PC-9 (cell line): ENCODE measurements at regions not wholly inside any gene's neighbourhood (a gene's known extent, or its start where the extent isn't known, plus 50 kb on each side); places are given as distances from the start of the nearest gene placed in this dataset.

Experiments used
- BruUV-seq: library from RNA; stranded (reverse); fragments of 400-500 nt; replicated peaks from 2 replicates; lab custom pipeline; 2021; lab: Mats Ljungman, UMichigan
- CTCF ChIA-PET: fragments of 300-600 bp; sonication (Branson Sonifier 250); formaldehyde crosslinking; loops from one replicate; lab custom pipeline; 2022; ENCODE audit warnings: antibody characterized with exemption; lab: Charles Lee
- POLR2A ChIA-PET: fragments of 300-600 bp; sonication (Branson Sonifier 250); formaldehyde crosslinking; loops from one replicate; lab custom pipeline; 2022; ENCODE audit warnings: antibody characterized with exemption; ENCODE audit not compliant: unreplicated experiment; lab: Charles Lee
- DNase-seq, 2 experiments: peaks; one replicate each; pipeline versions ENCODE4 v3.0.0 to v3.0.0-alpha.2; 2015 to 2022; ENCODE audit warnings: mixed read lengths in 1 of 2
- H2AFZ ChIP-seq: fragments of 200-600 bp; sonication (generic); 2 replicates; pipeline ENCODE4 v1.8.1; 2017; ENCODE audit warnings: antibody characterized with exemption
- H3F3A ChIP-seq: fragments of 200-600 bp; sonication (generic); 2 replicates; pipeline ENCODE4 v1.8.1; 2017; ENCODE audit warnings: antibody characterized with exemption, mild to moderate bottlenecking, low read depth; ENCODE audit not compliant: insufficient read depth
- H3K27ac ChIP-seq: fragments of 200-600 bp; sonication (generic); 2 replicates; pipeline ENCODE4 v1.6.1; 2016; ENCODE audit warnings: mixed run types
- H3K27me3 ChIP-seq: fragments of 200-600 bp; sonication (generic); 2 replicates; pipeline ENCODE4 v1.6.1; 2016; ENCODE audit warnings: low read depth, mixed run types; ENCODE audit not compliant: insufficient read depth
- H3K36me3 ChIP-seq: fragments of 200-600 bp; sonication (generic); 2 replicates; pipeline ENCODE4 v1.6.1; 2016; ENCODE audit warnings: low read depth, mixed run types
- H3K4me1 ChIP-seq: fragments of 200-600 bp; sonication (generic); replicated peaks from 2 replicates; pipeline ENCODE4 v1.6.1; 2016; ENCODE audit warnings: mixed run types; ENCODE audit not compliant: insufficient read depth
- H3K4me2 ChIP-seq: fragments of 200-600 bp; sonication (generic); 2 replicates; pipeline ENCODE4 v1.6.1; 2017; ENCODE audit warnings: mixed run types
- H3K4me3 ChIP-seq: fragments of 200-600 bp; sonication (generic); 2 replicates; pipeline ENCODE4 v1.6.1; 2016; ENCODE audit warnings: mixed run types
- H3K79me2 ChIP-seq: fragments of 200-600 bp; sonication (generic); 2 replicates; pipeline ENCODE4 v1.6.1; 2017; ENCODE audit warnings: low read depth, mixed run types
- H3K9me2 ChIP-seq: fragments of 200-600 bp; sonication (generic); 2 replicates; pipeline ENCODE4 v1.8.1; 2017; ENCODE audit warnings: mild to moderate bottlenecking; ENCODE audit not compliant: insufficient read depth
- H3K9me3 ChIP-seq: fragments of 200-600 bp; sonication (generic); 2 replicates; pipeline ENCODE4 v1.8.1; 2016; ENCODE audit warnings: low read depth; ENCODE audit not compliant: insufficient read depth
- H4K20me1 ChIP-seq: fragments of 200-600 bp; sonication (generic); 2 replicates; pipeline ENCODE4 v1.8.1; 2017; ENCODE audit not compliant: insufficient read depth
- EZH2 ChIP-seq: fragments of 200-600 bp; sonication (generic); IDR thresholded peaks from 2 replicates; pipeline ENCODE4 v1.8.0; 2017; ENCODE audit warnings: antibody characterized with exemption, low read depth
- intact Hi-C: fragments of 100-400 bp; cut with micrococcal nuclease; formaldehyde crosslinking; loops from one replicate; pipeline ENCODE4 v1.10.0; 2022; ENCODE audit not compliant: unreplicated experiment
- TF ChIP-seq, protein P1 (sequence below): fragments of 200-600 bp; sonication (generic); conservative IDR thresholded peaks from 2 replicates; pipeline ENCODE4 v1.6.1; 2017; ENCODE audit warnings: mixed run types, antibody characterized with exemption, mild to moderate bottlenecking, moderate library complexity

DNA sequence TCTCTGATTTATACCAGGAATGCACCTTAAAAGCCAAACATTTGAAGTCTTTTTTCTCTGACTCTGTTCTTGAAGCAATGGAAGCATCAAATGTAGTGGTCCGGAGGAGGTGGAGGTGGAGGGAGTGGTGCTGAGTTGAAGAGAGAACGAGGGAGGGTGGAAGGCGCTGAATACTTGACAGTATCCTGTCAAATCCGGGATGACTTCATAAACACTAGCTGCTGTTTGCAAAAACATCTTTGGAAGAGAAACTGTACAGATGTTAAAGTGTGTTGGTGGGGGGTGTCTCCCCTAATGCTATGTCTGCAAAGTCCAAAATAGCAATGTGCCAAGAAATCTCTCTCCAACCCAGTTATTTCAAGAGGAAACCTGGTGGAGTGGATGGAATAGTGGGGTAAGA is 328.5 kb upstream of the AUTS2 start:
- Histone ChIP-seq H3F3A (no peaks in the 10 kb centered on the region), H4K20me1 (no peaks in the 10 kb centered on the region), H3K9me3 (no peaks in the 10 kb centered on the region), H3K79me2 (no peaks in the 10 kb centered on the region), H2AFZ (no peak overlapping the region), H3K36me3 (no peaks in the 10 kb centered on the region), H3K4me1 (no peaks in the 10 kb centered on the region), H3K27me3 (no peaks in the 10 kb centered on the region), H3K27ac (no peak overlapping the region), H3K4me3 (no peak overlapping the region), H3K4me2 (no peak overlapping the region), H3K9me2 (no peaks in the 10 kb centered on the region)
- ChIA-PET CTCF (no interaction called here), POLR2A (no interaction called here)
- no TSS peak for BruUV-seq
- no peak for DNase-seq
- intact Hi-C loops, result no loop called here
- TF ChIP-seq EZH2, result no peak
- TF ChIP-seq, protein P1, sequence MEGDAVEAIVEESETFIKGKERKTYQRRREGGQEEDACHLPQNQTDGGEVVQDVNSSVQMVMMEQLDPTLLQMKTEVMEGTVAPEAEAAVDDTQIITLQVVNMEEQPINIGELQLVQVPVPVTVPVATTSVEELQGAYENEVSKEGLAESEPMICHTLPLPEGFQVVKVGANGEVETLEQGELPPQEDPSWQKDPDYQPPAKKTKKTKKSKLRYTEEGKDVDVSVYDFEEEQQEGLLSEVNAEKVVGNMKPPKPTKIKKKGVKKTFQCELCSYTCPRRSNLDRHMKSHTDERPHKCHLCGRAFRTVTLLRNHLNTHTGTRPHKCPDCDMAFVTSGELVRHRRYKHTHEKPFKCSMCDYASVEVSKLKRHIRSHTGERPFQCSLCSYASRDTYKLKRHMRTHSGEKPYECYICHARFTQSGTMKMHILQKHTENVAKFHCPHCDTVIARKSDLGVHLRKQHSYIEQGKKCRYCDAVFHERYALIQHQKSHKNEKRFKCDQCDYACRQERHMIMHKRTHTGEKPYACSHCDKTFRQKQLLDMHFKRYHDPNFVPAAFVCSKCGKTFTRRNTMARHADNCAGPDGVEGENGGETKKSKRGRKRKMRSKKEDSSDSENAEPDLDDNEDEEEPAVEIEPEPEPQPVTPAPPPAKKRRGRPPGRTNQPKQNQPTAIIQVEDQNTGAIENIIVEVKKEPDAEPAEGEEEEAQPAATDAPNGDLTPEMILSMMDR, result no peak

DNA sequence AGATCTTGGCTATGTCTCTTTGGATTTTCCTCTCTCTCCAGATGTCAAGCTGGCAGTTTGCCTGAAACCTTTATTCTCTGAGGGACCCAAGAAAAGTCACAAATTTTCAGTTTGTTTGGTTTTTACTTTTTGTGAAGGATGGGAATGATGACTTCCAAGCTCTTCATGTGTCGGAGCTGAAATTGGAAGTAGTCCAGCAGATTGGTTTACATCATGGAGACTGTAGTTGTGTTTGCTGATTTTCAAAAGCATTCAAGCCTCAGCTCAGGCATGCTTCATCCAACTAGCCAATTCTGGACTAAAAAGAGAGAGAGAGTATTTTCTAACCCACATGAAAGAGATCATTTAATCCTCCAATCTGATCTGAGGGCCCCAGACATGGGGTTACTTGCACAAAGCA is 326.2 kb upstream of the AUTS2 start:
- TF ChIP-seq, protein P1, result no peak
- no peak for TF ChIP-seq EZH2
- Histone ChIP-seq H2AFZ (no peak overlapping the region), H3K9me3 (no peaks in the 10 kb centered on the region), H3K4me1 (no peaks in the 10 kb centered on the region), H3K27me3 (no peaks in the 10 kb centered on the region), H3K9me2 (no peaks in the 10 kb centered on the region), H3K36me3 (no peaks in the 10 kb centered on the region), H3K79me2 (no peaks in the 10 kb centered on the region), H3K4me3 (no peak overlapping the region), H4K20me1 (no peaks in the 10 kb centered on the region), H3K27ac (no peak overlapping the region), H3F3A (no peaks in the 10 kb centered on the region), H3K4me2 (no peak overlapping the region)
- ChIA-PET POLR2A (no interaction called here), CTCF (no interaction called here)
- intact Hi-C loops, result no loop called here
- no peak for DNase-seq
- no TSS peak for BruUV-seq

DNA sequence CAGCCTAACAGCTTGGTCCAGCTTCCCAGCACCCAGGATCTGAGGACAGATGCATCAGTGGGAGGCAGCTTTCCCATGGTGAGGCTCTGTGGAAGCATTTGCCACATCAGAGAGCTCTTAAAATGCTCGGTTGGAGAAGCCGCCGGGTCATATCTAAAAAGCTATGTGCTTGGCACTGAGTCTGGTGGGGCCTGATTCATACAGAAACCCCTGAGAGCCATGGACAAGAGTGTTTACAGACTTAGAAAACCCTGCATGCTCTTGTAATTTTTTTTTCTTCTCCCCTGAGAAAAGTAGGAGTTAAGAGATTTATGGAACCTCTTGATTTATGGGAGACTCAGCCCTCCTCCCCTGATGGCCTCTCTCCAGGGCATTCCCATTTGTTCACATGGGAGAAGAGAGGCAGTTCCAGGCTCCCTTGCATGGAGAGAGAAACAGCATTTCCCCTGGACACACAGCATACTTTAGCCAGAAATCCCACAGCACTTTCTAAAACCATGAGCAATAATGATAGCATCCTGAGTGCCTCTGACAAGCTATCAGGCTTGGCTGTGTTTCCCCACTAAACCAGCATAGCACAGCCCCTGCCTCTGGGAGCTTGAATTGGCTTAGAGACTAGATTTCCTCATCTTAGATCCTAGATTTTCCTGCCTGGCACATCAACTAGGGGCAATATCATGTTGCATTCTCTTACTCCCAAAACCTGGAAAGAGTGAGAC is 322.1 kb upstream of the AUTS2 start:
- no TSS peak for BruUV-seq
- Histone ChIP-seq H3K9me2 (no peaks in the 10 kb centered on the region), H2AFZ (no peak overlapping the region), H3K27ac (no peak overlapping the region), H3K9me3 (no peaks in the 10 kb centered on the region), H4K20me1 (no peaks in the 10 kb centered on the region), H3K79me2 (no peaks in the 10 kb centered on the region), H3F3A (no peaks in the 10 kb centered on the region), H3K4me2 (no peak overlapping the region), H3K27me3 (no peaks in the 10 kb centered on the region), H3K4me3 (no peak overlapping the region), H3K36me3 (no peaks in the 10 kb centered on the region), H3K4me1 (no peaks in the 10 kb centered on the region)
- no peak for TF ChIP-seq EZH2
- TF ChIP-seq, protein P1, result no peak
- intact Hi-C loops, result no loop called here
- ChIA-PET POLR2A (no interaction called here), CTCF (no interaction called here)
- DNase-seq, result no peak
